ENCODE measurements at regions not wholly inside any gene's neighbourhood (a gene's known extent, or its start where the extent isn't known, plus 50 kb on each side); places are given as distances from the start of the nearest gene placed in this dataset.

GRCh38 chr1:115419571-115419970, 81.5 kb upstream of the NGF start:
- Histone ChIP-seq H3K4me3 (no peak overlapping the region), H3K27ac (no peak overlapping the region), H3K9me3 (no peaks in the 10 kb centered on the region), H3K4me1 (no peaks in the 10 kb centered on the region), H3K27me3 (ENCODE audit: low read depth) (no peaks in the 10 kb centered on the region), H3K36me3 (no peaks in the 10 kb centered on the region)
- intact Hi-C loops (cut with DNase I): no loop called here
- TF ChIP-seq CTCF (IDR thresholded peaks at IDR 0.05): no peak
- DNase-seq: no peak
- no peak for ATAC-seq

- TF ChIP-seq CTCF (IDR thresholded peaks at IDR 0.05): no peak
- no peak for ATAC-seq
- no peak overlapping the region for H3K4me3 ChIP-seq
- no peaks in the 10 kb centered on the region for H3K9me3 ChIP-seq
- H3K4me1 ChIP-seq: peaks cover 6% of the 10 kb centered on the region
- intact Hi-C loops (cut with DNase I): no loop called here
- no peaks in the 10 kb centered on the region for H3K36me3 ChIP-seq
- H3K27me3 ChIP-seq (ENCODE audit: low read depth): no peaks in the 10 kb centered on the region
- no peak for DNase-seq
- H3K27ac ChIP-seq: no peak overlapping the region
These were observed 75.6 kb upstream of the NGF start for GRCh38 chr1:115413621-115414020.

GRCh38 chr1:115413208-115413607, 75.2 kb upstream of the NGF start:
- TF ChIP-seq CTCF (IDR thresholded peaks at IDR 0.05): no peak
- no peaks in the 10 kb centered on the region for H3K36me3 ChIP-seq
- no peak for ATAC-seq
- intact Hi-C loops (cut with DNase I): no loop called here
- H3K27ac ChIP-seq: no peak overlapping the region
- H3K4me1 ChIP-seq: peaks cover 6% of the 10 kb centered on the region
- no peak for DNase-seq
- no peaks in the 10 kb centered on the region for H3K9me3 ChIP-seq
- H3K27me3 ChIP-seq (ENCODE audit: low read depth): no peaks in the 10 kb centered on the region
- no peak overlapping the region for H3K4me3 ChIP-seq

GRCh38 chr1:115412733-115413132, 74.7 kb upstream of the NGF start:
- no peak for ATAC-seq
- H3K27ac ChIP-seq: no peak overlapping the region
- intact Hi-C loops (cut with DNase I): no loop called here

GRCh38 chr1:115412286-115412685, 74.2 kb upstream of the NGF start:
- Histone ChIP-seq H3K36me3 (no peaks in the 10 kb centered on the region), H3K4me1 (peaks cover 6% of the 10 kb centered on the region), H3K4me3 (no peak overlapping the region), H3K27me3 (ENCODE audit: low read depth) (no peaks in the 10 kb centered on the region), H3K27ac (no peak overlapping the region), H3K9me3 (no peaks in the 10 kb centered on the region)
- no peak for TF ChIP-seq CTCF (IDR thresholded peaks at IDR 0.05)
- intact Hi-C loops (cut with DNase I): no loop called here
- ATAC-seq (no peak), DNase-seq (no peak)

More at GRCh38 chr1:115412733-115413132, 74.7 kb upstream of the NGF start:
- Histone ChIP-seq H3K4me1 (peaks cover 6% of the 10 kb centered on the region), H3K36me3 (no peaks in the 10 kb centered on the region), H3K9me3 (no peaks in the 10 kb centered on the region), H3K4me3 (no peak overlapping the region), H3K27me3 (ENCODE audit: low read depth) (no peaks in the 10 kb centered on the region)
- no peak for DNase-seq
- no peak for TF ChIP-seq CTCF (IDR thresholded peaks at IDR 0.05)
